ENCODE measurements at regions not wholly inside any gene's neighbourhood (a gene's known extent, or its start where the extent isn't known, plus 50 kb on each side); places are given as distances from the start of the nearest gene placed in this dataset.

- TF ChIP-seq POLR2AphosphoS5 (IDR thresholded peaks at IDR 0.05; ENCODE audit: low read depth) (no peak), SPI1 (IDR thresholded peaks at IDR 0.05; ENCODE audit: borderline replicate concordance, low read depth) (no peak), GABPA (IDR thresholded peaks at IDR 0.05; ENCODE audit: low read depth) (no peak), CTCF (IDR thresholded peaks at IDR 0.05; ENCODE audit: insufficient read depth, low read length) (no peak), REST (IDR thresholded peaks at IDR 0.05; ENCODE audit: insufficient replicate concordance, low read depth) (no peak)
These were observed 459.1 kb upstream of the CDH9 start for GRCh38 chr5:27497491-27497890.

GRCh38 chr5:27494887-27495286 is 456.5 kb upstream of the CDH9 start:
- no peaks in the 10 kb centered on the region for H3K27me3 ChIP-seq (ENCODE audit: insufficient read depth, poor library complexity, severe bottlenecking)
- no peak overlapping the region for H3K4me3 ChIP-seq (replicated peaks; ENCODE audit: insufficient read depth, low read length)
- no peak for TF ChIP-seq SPI1 (IDR thresholded peaks at IDR 0.05; ENCODE audit: borderline replicate concordance, low read depth)
- no peak for TF ChIP-seq CTCF (IDR thresholded peaks at IDR 0.05; ENCODE audit: insufficient read depth, low read length)
- no peak for TF ChIP-seq GABPA (IDR thresholded peaks at IDR 0.05; ENCODE audit: low read depth)
- TF ChIP-seq POLR2AphosphoS5 (IDR thresholded peaks at IDR 0.05; ENCODE audit: low read depth) = no peak
- no peak for TF ChIP-seq REST (IDR thresholded peaks at IDR 0.05; ENCODE audit: insufficient replicate concordance, low read depth)
- no peak overlapping the region for H3K27ac ChIP-seq (replicated peaks)
- no peak for DNase-seq (ENCODE audit: low read depth in 1 of 2, low spot score in 1 of 2)

More at GRCh38 chr5:27497491-27497890, 459.1 kb upstream of the CDH9 start:
- Histone ChIP-seq H3K4me3 (replicated peaks; ENCODE audit: insufficient read depth, low read length) (no peak overlapping the region), H3K27ac (replicated peaks) (no peak overlapping the region), H3K27me3 (ENCODE audit: insufficient read depth, poor library complexity, severe bottlenecking) (no peaks in the 10 kb centered on the region)
- DNase-seq (ENCODE audit: low read depth in 1 of 2, low spot score in 1 of 2) = no peak

- no peak for DNase-seq (ENCODE audit: low read depth in 1 of 2, low spot score in 1 of 2)
- Histone ChIP-seq H3K27ac (replicated peaks) (no peak overlapping the region), H3K27me3 (ENCODE audit: insufficient read depth, poor library complexity, severe bottlenecking) (no peaks in the 10 kb centered on the region), H3K4me3 (replicated peaks; ENCODE audit: insufficient read depth, low read length) (no peak overlapping the region)
- TF ChIP-seq SPI1 (IDR thresholded peaks at IDR 0.05; ENCODE audit: borderline replicate concordance, low read depth) (no peak), CTCF (IDR thresholded peaks at IDR 0.05; ENCODE audit: insufficient read depth, low read length) (no peak), REST (IDR thresholded peaks at IDR 0.05; ENCODE audit: insufficient replicate concordance, low read depth) (no peak), POLR2AphosphoS5 (IDR thresholded peaks at IDR 0.05; ENCODE audit: low read depth) (no peak), GABPA (IDR thresholded peaks at IDR 0.05; ENCODE audit: low read depth) (no peak)
These were observed 453.5 kb upstream of the CDH9 start for GRCh38 chr5:27491746-27492439.

All from HL-60 (cell line).